HEK293 (cell line): ENCODE measurements at regions not wholly inside any gene's neighbourhood (a gene's known extent, or its start where the extent isn't known, plus 50 kb on each side); places are given as distances from the start of the nearest gene placed in this dataset.

ENCODE experiments used
- CTCF ChIA-PET: fragments of 350-600 bp; formaldehyde crosslinking; extraction: SDS; loops from one replicate; lab custom pipeline; 2021; ENCODE audit warnings: antibody characterized with exemption; lab: Yijun Ruan, JAX
- POLR2A ChIA-PET: fragments of 300-600 bp; formaldehyde crosslinking; extraction: SDS; loops from one replicate; lab custom pipeline; 2020; ENCODE audit warnings: antibody characterized with exemption, inconsistent platforms; lab: Yijun Ruan, JAX
- H3K27ac ChIP-seq: fragments of 200-500 bp; sonication (Bioruptor generic); 2 replicates; pipeline ENCODE4 v1.5.1; 2014; ENCODE audit warnings: low read depth, low read length, control low read depth, inconsistent platforms; ENCODE audit errors: extremely low read depth
- H3K36me3 ChIP-seq, 2 experiments: fragments of 200-500 bp in 1 of 2; sonication (Bioruptor generic) in 1 of 2; 1 replicate in 1 of 2; 2 replicates in 1 of 2; pipeline ENCODE4 v1.5.1; 2014 to 2017; ENCODE audit warnings: inconsistent platforms in 2 of 2, low read length in 2 of 2; ENCODE audit not compliant: control insufficient read depth in 2 of 2, insufficient read depth in 1 of 2
- H3K4me1 ChIP-seq: fragments of 200-500 bp; sonication (Bioruptor generic); 2 replicates; pipeline ENCODE4 v1.5.1; 2014; ENCODE audit warnings: mild to moderate bottlenecking, low read length, inconsistent platforms; ENCODE audit not compliant: control insufficient read depth, insufficient read depth
- H3K4me3 ChIP-seq: 2 replicates; pipeline ENCODE4 v1.5.1; 2011; ENCODE audit warnings: low read depth, mild to moderate bottlenecking, control low read depth, low read length, moderate library complexity
- H3K9me3 ChIP-seq: fragments of 200-500 bp; sonication (Bioruptor generic); 2 replicates; pipeline ENCODE4 v1.5.1; 2014; ENCODE audit warnings: low read depth, low read length, inconsistent platforms; ENCODE audit not compliant: control insufficient read depth, insufficient read depth
- KLF16 ChIP-seq: fragments of 450-650 bp; formaldehyde crosslinking; IDR thresholded peaks from 2 replicates; pipeline ENCODE4 v1.5.1; 2017; ENCODE audit warnings: missing biosample characterization, missing genetic modification characterization
- ZBTB48 ChIP-seq: fragments of 450-650 bp; formaldehyde crosslinking; IDR thresholded peaks from 2 replicates; pipeline ENCODE4 v1.5.1; 2016; ENCODE audit warnings: missing biosample characterization, missing genetic modification characterization
- ZFP3 ChIP-seq: fragments of 450-650 bp; formaldehyde crosslinking; IDR thresholded peaks from 2 replicates; pipeline ENCODE4 v1.5.1; 2016; ENCODE audit warnings: low read depth, missing biosample characterization, missing genetic modification characterization
- ZNF121 ChIP-seq: fragments of 450-650 bp; formaldehyde crosslinking; IDR thresholded peaks from 2 replicates; pipeline ENCODE4 v1.5.1; 2016; ENCODE audit warnings: missing biosample characterization, missing genetic modification characterization
- ZNF174 ChIP-seq: fragments of 450-650 bp; formaldehyde crosslinking; IDR thresholded peaks from 2 replicates; pipeline ENCODE4 v1.5.0; 2017; ENCODE audit warnings: missing biosample characterization, mild to moderate bottlenecking, missing genetic modification characterization
- ZNF221 ChIP-seq: fragments of 450-650 bp; formaldehyde crosslinking; IDR thresholded peaks from 2 replicates; pipeline ENCODE4 v1.5.1; 2017; ENCODE audit warnings: missing biosample characterization, missing genetic modification characterization, borderline replicate concordance
- ZNF354C ChIP-seq: fragments of 450-650 bp; formaldehyde crosslinking; IDR thresholded peaks from 2 replicates; pipeline ENCODE4 v1.5.1; 2016; ENCODE audit warnings: missing biosample characterization, missing genetic modification characterization, low read depth, borderline replicate concordance
- ZNF585B ChIP-seq: fragments of 450-650 bp; formaldehyde crosslinking; IDR thresholded peaks from 2 replicates; pipeline ENCODE4 v1.5.1; 2016; ENCODE audit warnings: missing biosample characterization, missing genetic modification characterization
- ZNF629 ChIP-seq: fragments of 450-650 bp; formaldehyde crosslinking; IDR thresholded peaks from 2 replicates; pipeline ENCODE4 v1.5.1; 2017; ENCODE audit warnings: missing biosample characterization, missing genetic modification characterization
- ZNF707 ChIP-seq: fragments of 450-650 bp; formaldehyde crosslinking; IDR thresholded peaks from 2 replicates; pipeline ENCODE4 v1.5.1; 2016; ENCODE audit warnings: missing biosample characterization, missing genetic modification characterization
- ZNF76 ChIP-seq: fragments of 450-650 bp; formaldehyde crosslinking; IDR thresholded peaks from 2 replicates; pipeline ENCODE4; 2016; ENCODE audit warnings: low read depth, missing biosample characterization, missing genetic modification characterization, borderline replicate concordance
- TF ChIP-seq, protein P1 (sequence below): fragments of 450-650 bp; formaldehyde crosslinking; IDR thresholded peaks from 2 replicates; pipeline ENCODE4 v1.5.1; 2016; ENCODE audit warnings: missing biosample characterization, missing genetic modification characterization
- TF ChIP-seq, protein P2 (sequence below): fragments of 450-650 bp; formaldehyde crosslinking; IDR thresholded peaks from 2 replicates; pipeline ENCODE4 v1.5.1; 2017; ENCODE audit warnings: missing biosample characterization, missing genetic modification characterization
- TF ChIP-seq, protein P3 (sequence below): fragments of 450-650 bp; formaldehyde crosslinking; IDR thresholded peaks from 2 replicates; pipeline ENCODE4 v1.5.1; 2016; ENCODE audit warnings: missing biosample characterization, missing genetic modification characterization
- TF ChIP-seq, protein P4 (sequence below): fragments of 450-650 bp; formaldehyde crosslinking; IDR thresholded peaks from 2 replicates; pipeline ENCODE4 v1.5.1; 2017; ENCODE audit warnings: missing biosample characterization, mild to moderate bottlenecking, missing genetic modification characterization, moderate library complexity
- TF ChIP-seq, protein P5 (sequence below): fragments of 450-650 bp; formaldehyde crosslinking; IDR thresholded peaks from 2 replicates; pipeline ENCODE4 v1.5.0; 2017; ENCODE audit warnings: missing biosample characterization, missing genetic modification characterization, borderline replicate concordance

DNA sequence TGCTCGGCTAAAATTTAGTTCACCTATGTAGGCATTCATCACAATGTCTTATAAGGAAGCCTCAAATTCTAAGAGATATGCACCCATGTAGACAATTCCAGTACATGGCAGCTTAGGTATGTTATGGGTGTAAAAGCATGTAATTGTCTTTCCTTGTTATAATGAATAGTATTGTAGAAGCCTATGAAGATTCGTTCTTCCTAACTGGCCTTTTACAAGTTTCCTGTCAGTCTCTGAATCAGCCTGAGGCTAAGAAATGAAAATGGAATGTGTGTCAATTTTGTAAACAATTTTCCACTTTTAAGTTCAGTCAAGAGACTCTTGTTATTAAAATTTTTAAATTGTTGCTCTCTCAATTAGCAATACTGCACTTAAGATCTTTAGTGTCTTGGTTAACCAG is 189.9 kb upstream of the GALNT5 start:
- Histone ChIP-seq H3K9me3 (no peaks in the 10 kb centered on the region), H3K36me3 (no peaks in the 10 kb centered on the region), H3K4me3 (no peak overlapping the region), H3K27ac (no peak overlapping the region), H3K4me1 (no peaks in the 10 kb centered on the region)
- no peak for TF ChIP-seq ZBTB48 (tag by site-specific recombination)
- no peak for TF ChIP-seq ZNF629 (tag by site-specific recombination)
- TF ChIP-seq, protein P1, sequence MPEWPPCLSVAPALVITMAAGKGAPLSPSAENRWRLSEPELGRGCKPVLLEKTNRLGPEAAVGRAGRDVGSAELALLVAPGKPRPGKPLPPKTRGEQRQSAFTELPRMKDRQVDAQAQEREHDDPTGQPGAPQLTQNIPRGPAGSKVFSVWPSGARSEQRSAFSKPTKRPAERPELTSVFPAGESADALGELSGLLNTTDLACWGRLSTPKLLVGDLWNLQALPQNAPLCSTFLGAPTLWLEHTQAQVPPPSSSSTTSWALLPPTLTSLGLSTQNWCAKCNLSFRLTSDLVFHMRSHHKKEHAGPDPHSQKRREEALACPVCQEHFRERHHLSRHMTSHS (tag by site-specific recombination): no peak
- TF ChIP-seq ZNF174 (tag by site-specific recombination): no peak
- TF ChIP-seq, protein P2, sequence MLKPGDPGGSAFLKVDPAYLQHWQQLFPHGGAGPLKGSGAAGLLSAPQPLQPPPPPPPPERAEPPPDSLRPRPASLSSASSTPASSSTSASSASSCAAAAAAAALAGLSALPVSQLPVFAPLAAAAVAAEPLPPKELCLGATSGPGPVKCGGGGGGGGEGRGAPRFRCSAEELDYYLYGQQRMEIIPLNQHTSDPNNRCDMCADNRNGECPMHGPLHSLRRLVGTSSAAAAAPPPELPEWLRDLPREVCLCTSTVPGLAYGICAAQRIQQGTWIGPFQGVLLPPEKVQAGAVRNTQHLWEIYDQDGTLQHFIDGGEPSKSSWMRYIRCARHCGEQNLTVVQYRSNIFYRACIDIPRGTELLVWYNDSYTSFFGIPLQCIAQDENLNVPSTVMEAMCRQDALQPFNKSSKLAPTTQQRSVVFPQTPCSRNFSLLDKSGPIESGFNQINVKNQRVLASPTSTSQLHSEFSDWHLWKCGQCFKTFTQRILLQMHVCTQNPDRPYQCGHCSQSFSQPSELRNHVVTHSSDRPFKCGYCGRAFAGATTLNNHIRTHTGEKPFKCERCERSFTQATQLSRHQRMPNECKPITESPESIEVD (tag by site-specific recombination): no peak
- TF ChIP-seq, protein P3, sequence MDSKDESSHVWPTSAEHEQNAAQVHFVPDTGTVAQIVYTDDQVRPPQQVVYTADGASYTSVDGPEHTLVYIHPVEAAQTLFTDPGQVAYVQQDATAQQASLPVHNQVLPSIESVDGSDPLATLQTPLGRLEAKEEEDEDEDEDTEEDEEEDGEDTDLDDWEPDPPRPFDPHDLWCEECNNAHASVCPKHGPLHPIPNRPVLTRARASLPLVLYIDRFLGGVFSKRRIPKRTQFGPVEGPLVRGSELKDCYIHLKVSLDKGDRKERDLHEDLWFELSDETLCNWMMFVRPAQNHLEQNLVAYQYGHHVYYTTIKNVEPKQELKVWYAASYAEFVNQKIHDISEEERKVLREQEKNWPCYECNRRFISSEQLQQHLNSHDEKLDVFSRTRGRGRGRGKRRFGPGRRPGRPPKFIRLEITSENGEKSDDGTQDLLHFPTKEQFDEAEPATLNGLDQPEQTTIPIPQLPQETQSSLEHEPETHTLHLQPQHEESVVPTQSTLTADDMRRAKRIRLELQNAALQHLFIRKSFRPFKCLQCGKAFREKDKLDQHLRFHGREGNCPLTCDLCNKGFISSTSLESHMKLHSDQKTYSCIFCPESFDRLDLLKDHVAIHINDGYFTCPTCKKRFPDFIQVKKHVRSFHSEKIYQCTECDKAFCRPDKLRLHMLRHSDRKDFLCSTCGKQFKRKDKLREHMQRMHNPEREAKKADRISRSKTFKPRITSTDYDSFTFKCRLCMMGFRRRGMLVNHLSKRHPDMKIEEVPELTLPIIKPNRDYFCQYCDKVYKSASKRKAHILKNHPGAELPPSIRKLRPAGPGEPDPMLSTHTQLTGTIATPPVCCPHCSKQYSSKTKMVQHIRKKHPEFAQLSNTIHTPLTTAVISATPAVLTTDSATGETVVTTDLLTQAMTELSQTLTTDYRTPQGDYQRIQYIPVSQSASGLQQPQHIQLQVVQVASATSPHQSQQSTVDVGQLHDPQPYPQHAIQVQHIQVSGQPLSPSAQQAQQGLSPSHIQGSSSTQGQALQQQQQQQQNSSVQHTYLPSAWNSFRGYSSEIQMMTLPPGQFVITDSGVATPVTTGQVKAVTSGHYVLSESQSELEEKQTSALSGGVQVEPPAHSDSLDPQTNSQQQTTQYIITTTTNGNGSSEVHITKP (tag by site-specific recombination): no peak
- no peak for TF ChIP-seq ZNF76 (tag by site-specific recombination)
- TF ChIP-seq KLF16 (tag by site-specific recombination): no peak
- TF ChIP-seq, protein P4, sequence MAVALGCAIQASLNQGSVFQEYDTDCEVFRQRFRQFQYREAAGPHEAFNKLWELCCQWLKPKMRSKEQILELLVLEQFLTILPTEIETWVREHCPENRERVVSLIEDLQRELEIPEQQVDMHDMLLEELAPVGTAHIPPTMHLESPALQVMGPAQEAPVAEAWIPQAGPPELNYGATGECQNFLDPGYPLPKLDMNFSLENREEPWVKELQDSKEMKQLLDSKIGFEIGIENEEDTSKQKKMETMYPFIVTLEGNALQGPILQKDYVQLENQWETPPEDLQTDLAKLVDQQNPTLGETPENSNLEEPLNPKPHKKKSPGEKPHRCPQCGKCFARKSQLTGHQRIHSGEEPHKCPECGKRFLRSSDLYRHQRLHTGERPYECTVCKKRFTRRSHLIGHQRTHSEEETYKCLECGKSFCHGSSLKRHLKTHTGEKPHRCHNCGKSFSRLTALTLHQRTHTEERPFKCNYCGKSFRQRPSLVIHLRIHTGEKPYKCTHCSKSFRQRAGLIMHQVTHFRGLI: no peak
- no peak for TF ChIP-seq ZNF585B
- no peak for TF ChIP-seq ZFP3 (tag by site-specific recombination)
- no peak for TF ChIP-seq ZNF221 (tag by site-specific recombination)
- TF ChIP-seq, protein P5, sequence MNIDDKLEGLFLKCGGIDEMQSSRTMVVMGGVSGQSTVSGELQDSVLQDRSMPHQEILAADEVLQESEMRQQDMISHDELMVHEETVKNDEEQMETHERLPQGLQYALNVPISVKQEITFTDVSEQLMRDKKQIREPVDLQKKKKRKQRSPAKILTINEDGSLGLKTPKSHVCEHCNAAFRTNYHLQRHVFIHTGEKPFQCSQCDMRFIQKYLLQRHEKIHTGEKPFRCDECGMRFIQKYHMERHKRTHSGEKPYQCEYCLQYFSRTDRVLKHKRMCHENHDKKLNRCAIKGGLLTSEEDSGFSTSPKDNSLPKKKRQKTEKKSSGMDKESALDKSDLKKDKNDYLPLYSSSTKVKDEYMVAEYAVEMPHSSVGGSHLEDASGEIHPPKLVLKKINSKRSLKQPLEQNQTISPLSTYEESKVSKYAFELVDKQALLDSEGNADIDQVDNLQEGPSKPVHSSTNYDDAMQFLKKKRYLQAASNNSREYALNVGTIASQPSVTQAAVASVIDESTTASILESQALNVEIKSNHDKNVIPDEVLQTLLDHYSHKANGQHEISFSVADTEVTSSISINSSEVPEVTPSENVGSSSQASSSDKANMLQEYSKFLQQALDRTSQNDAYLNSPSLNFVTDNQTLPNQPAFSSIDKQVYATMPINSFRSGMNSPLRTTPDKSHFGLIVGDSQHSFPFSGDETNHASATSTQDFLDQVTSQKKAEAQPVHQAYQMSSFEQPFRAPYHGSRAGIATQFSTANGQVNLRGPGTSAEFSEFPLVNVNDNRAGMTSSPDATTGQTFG (tag by site-specific recombination): no peak
- no peak for TF ChIP-seq ZNF707 (tag by site-specific recombination)
- TF ChIP-seq ZNF354C (tag by site-specific recombination): no peak
- TF ChIP-seq ZNF121 (tag by site-specific recombination): no peak
- ChIA-PET CTCF (no interaction called here), POLR2A (no interaction called here)
